CD4-positive, alpha-beta T cell treated with Interleukin-17A for 4 hours (primary cell): ENCODE measurements at regions not wholly inside any gene's neighbourhood (a gene's known extent, or its start where the extent isn't known, plus 50 kb on each side); places are given as distances from the start of the nearest gene placed in this dataset.

Experiments
- DNase-seq: peaks from one replicate; pipeline ENCODE4 v3.0.0-alpha.2; 2020; ENCODE audit warnings: mixed read lengths

- DNase-seq, result no peak
These were observed 607.0 kb downstream of the DNAJB9 start for GRCh38 chr7:109176661-109177060.

GRCh38 chr7:109178342-109178741 is 608.7 kb downstream of the DNAJB9 start:
- DNase-seq, result no peak

GRCh38 chr7:109179601-109180000 is 609.9 kb downstream of the DNAJB9 start:
- no peak for DNase-seq

GRCh38 chr7:109190766-109191398 is 621.2 kb downstream of the DNAJB9 start:
- DNase-seq, result no peak

- no peak for DNase-seq
These were observed 636.5 kb downstream of the DNAJB9 start for GRCh38 chr7:109206196-109206595.

GRCh38 chr7:109213081-109213480 is 643.4 kb downstream of the DNAJB9 start:
- no peak for DNase-seq

GRCh38 chr7:109215341-109215740 is 645.7 kb downstream of the DNAJB9 start:
- DNase-seq, result no peak

GRCh38 chr7:109224100-109224499 is 654.4 kb downstream of the DNAJB9 start:
- DNase-seq, result no peak

- DNase-seq, result no peak
These were observed 657.0 kb downstream of the DNAJB9 start for GRCh38 chr7:109226699-109227098.

GRCh38 chr7:109235316-109235715 is 665.6 kb downstream of the DNAJB9 start:
- no peak for DNase-seq

GRCh38 chr7:109246330-109247077 is 676.8 kb downstream of the DNAJB9 start:
- no peak for DNase-seq

- no peak for DNase-seq
These were observed 687.3 kb downstream of the DNAJB9 start for GRCh38 chr7:109256762-109257560.

- DNase-seq, result no peak
These were observed 689.5 kb downstream of the DNAJB9 start for GRCh38 chr7:109259151-109259550.

GRCh38 chr7:109261781-109262180 is 692.1 kb downstream of the DNAJB9 start:
- no peak for DNase-seq

- DNase-seq, result no peak
These were observed 696.9 kb downstream of the DNAJB9 start for GRCh38 chr7:109266610-109267009.

- no peak for DNase-seq
These were observed 706.7 kb downstream of the DNAJB9 start for GRCh38 chr7:109276348-109276747.

- DNase-seq, result no peak
These were observed 713.1 kb downstream of the DNAJB9 start for GRCh38 chr7:109282726-109283125.

- DNase-seq, result no peak
These were observed 715.3 kb downstream of the DNAJB9 start for GRCh38 chr7:109284943-109285342.

- no peak for DNase-seq
These were observed 725.5 kb downstream of the DNAJB9 start for GRCh38 chr7:109295158-109295557.

- no peak for DNase-seq
These were observed 739.1 kb downstream of the DNAJB9 start for GRCh38 chr7:109308816-109309215.

- DNase-seq, result no peak
These were observed 740.1 kb downstream of the DNAJB9 start for GRCh38 chr7:109309790-109310189.

- no peak for DNase-seq
These were observed 748.5 kb downstream of the DNAJB9 start for GRCh38 chr7:109318136-109318535.

GRCh38 chr7:109322833-109323232 is 753.2 kb downstream of the DNAJB9 start:
- DNase-seq, result no peak

GRCh38 chr7:109331423-109331822 is 761.7 kb downstream of the DNAJB9 start:
- no peak for DNase-seq
